HG03039 (cell line): ENCODE measurements at regions not wholly inside any gene's neighbourhood (a gene's known extent, or its start where the extent isn't known, plus 50 kb on each side); places are given as distances from the start of the nearest gene placed in this dataset.
A peak's percentile ranks its signal among the peaks of the same experiment; 100 is the strongest.

Experiments used
- ATAC-seq: cut with Tn5 transposase; IDR thresholded peaks from one replicate; pipeline ENCODE4 v1.9.1; 2021; ENCODE audit warnings: mild to moderate bottlenecking, moderate library complexity; ENCODE audit not compliant: unreplicated experiment

GRCh38 chr2:19810148-19810547 is 91.6 kb downstream of the TTC32 start:
- ATAC-seq = no peak

DNA sequence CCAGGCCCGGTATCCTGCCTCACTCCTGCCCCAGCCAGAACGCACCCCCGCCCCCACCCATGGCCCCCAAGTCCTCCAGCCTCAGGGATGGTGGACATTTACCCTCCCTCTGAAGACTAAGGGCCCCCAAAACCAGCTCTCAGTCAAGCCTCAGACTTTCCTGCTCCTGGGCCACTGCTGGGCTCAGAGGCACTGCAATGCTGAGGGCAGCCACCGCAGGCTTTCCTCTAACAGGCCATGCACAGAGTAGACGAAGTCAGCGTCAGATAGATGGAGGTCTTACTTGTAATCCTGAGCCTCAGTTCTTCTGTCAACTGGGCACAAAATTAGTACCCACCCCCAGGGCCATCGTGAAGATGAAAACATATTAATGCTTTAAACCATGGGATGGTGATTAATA is 92.6 kb downstream of the TTC32 start:
- no peak for ATAC-seq

DNA sequence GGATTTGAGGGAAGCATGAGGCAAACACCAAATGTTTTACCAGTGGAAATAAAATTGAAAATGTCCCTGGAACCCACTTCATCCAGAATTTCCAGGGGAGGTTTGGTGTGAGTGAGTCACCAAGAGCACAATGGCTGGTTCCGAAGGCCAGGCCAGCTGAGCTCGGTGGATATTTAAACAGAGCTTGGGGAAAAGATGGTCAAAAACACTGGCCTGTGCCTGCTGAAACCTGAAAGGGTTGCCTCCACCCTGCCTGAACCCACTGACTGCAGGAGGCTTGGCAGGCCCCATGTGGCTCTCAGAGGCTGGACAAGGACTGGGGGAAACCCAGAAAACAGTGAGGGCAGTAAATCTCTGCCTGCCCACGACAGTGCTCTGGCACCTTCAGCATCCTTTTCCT is 93.9 kb downstream of the TTC32 start:
- no peak for ATAC-seq

DNA sequence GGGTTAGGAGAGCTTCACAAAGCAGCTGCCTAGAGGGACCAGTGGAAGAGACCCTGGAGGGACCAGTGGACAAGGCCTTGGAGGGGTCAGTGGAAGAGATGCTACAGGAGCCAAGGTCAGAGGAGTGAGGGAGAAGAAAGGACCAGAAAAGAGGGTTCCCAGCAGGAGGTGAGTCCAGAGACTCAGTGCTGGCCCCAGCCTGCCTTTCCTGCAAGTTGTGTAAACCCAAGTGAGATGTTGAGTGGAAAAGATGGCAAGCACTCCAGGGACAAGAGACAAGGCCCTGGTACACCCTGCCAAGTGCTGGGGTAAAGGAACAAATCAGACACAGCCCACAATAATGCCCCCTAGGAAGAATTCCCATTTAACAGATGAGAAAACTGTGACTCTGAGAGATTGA is 94.4 kb downstream of the TTC32 start:
- ATAC-seq = no peak

GRCh38 chr2:19806591-19806990 is 95.2 kb downstream of the TTC32 start:
- no peak for ATAC-seq

GRCh38 chr2:19806131-19806530 is 95.7 kb downstream of the TTC32 start:
- no peak for ATAC-seq

GRCh38 chr2:19805266-19805665 is 96.5 kb downstream of the TTC32 start:
- no peak for ATAC-seq

DNA sequence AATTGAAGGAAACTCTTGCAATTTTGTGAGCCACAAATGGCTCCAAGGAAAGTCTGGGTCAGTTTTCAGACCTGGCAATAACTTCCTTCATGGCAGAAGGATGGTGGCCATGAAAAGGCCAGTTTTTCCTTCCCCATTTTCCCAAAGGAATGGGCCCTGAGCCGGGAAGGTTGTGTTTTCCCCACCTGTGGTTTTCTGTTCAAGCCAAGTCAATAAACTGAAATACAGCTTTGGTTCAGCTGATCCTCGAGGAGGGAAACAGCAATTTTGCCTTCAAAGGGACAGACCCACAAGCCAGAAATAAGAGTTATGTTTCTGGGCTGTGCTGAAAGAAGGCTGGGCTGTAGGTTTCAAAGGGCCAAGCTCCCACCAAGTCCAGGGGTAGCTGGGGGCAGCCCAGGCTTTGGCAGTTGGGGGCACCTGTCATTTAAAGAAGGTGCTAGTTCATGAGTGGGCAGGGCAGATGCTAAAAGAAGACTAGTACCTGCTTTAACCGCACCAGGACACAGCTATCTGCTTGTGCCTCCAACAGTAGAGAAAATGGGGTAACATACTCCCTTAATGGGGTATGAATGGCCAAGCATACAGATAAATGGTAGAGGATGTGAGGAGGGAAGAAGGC is 97.0 kb downstream of the TTC32 start:
- ATAC-seq = no peak

GRCh38 chr2:19802086-19802841 is 99.5 kb downstream of the TTC32 start:
- no peak for ATAC-seq

DNA sequence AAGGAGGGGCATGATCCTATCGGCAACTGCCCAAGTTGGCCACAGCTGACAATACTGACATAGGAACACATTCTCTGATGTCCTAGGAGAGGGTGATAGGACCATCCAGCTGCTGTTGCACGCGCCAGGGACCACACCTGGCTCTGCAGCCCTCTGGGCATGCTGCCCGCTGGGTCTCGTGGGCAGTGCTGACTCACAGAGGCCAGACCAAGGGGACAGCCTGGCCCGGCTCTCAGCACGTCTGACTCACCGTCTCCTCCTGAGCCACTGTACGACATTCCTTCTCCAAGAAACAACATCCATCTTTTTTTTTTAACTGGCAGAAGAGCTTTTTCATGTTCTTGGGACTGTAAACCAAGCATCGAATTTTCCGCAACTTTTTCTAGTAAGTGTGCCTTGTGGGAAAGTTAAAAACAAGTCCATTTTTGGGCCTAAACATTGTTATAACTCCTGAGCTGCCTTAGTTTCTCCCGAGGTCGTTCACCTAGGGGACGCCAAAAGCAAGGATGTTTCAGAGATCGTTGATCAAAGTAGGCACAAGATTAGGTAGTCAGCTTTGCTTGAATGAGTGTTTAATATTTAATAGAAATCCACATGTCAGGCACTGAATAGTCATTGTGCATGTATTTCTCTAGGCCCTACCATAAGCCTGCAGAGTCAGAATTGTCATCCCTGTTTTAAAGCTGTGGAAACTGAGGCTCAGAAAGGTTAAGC is 100.3 kb downstream of the TTC32 start:
- no peak for ATAC-seq

- ATAC-seq = no peak
Observed at GRCh38 chr2:19800796-19801195, 101.0 kb downstream of the TTC32 start.

DNA sequence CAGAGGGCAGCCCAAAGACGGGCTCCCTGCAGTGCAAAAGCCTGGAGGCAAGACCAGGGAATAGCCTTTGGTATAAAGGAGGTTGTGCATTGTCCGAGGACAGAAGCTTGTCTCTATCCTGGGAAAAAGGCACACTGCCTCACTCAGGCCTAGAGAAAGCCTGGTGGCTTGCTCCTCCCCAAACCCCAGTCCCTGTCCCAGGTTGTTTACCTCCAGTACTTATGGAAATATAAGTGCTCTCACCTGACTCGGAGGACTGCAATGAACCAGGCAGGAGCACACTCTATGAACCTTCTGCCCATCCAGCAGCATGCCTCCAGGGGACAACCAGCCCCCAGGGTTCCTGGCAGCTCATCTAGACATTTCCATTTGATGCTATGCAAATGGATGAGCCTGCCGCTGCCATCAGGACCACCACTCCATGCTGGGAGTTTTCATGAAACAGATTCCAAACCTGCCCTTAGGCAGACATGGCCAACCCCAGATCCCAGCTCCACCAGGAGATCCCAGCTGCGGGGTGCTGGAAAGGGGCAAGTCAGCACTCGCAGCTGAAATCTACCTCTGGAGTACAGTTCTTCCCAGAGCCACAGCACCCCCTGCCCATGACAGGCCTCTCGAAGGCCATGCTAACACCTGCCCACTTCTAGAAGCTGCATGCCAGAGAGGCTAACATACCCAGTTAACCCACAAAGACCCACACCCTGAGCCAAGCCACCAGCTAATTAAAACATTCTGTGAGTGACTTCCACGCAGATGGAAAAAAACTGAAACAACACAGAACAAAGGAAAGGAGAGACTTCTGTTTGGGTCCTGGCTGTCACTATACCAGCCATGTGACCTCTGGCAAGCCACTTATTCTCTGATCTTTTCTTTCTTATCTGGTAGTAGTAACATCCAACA is 101.7 kb downstream of the TTC32 start:
- ATAC-seq = no peak

GRCh38 chr2:19797871-19798270 is 103.9 kb downstream of the TTC32 start:
- ATAC-seq = no peak

DNA sequence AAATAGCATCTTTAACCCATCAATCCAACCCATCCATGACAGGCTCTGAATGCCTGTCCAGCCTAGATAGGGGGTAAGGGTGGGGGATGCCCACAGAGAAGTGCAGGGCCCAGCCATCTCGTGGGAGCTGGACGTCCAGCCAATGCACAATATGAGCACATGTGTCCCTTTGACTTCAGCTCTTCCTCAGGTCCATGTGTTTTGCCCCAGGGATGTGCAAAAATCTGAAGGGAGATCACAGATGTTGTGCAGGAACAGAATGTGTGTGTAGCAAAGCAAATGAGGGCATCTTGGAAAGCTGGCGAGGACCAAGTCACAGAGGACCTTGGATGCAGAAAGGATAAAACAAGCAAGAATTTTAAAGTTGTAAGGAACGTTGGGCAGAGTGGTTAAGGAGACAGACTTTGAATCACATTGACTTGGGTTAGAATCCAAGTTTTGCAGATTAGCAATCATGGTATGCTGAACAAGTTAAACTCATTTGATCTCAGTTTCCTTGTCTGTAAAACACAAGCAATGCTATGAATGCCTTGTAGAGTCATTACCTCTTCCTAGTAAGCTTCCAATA is 104.5 kb downstream of the TTC32 start:
- no peak for ATAC-seq

DNA sequence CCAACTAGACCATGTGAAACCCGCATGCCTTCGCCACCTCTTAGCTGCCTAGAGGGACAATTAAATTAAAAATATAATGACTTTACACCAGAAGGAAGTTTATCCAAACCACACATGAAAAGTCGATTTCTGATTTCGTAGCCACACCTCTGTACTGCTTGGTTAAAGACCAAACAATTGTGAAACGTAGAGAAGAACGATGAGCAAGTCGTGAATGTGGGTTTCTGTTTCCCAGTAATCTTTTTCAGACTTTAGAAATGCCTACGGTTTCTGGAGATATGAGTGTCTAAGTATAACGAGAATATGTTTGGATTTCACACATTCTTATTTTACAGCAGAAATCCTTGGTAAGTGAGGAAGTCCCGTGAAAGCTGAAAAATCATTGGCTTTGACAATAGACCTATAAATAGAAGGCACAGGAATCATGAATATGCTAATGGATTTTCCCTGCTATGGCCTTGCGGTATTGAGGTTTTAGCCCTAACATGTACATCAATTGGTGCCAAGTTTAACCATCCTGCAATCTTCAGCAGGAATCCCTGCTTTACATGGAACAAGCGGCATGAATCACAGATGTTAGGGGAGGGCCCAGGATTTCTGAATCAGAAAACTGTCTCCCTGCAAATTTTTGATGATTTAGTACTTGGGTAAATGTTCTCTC is 105.6 kb downstream of the TTC32 start:
- no peak for ATAC-seq

GRCh38 chr2:19793132-19793750 is 108.5 kb downstream of the TTC32 start:
- no peak for ATAC-seq

DNA sequence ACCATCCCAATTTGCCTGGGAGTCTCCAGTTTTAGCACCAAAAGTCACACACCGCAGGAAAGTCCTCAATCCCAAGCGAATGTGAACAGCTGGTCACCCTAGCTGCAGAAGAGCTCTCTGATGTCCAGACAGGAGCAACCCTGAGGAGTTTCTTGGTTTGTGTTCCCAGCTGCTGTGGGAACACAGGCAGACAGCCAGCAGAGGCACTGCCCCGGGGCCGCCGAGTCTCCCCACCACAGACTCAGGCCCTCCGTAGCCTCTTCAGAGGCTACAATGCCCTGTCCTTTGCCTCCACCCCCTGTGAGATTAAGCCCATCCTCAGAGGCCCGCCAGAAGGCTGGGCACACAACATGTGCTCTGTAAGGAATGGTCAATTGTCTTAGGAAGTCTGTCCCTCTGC is 111.5 kb downstream of the TTC32 start:
- no peak for ATAC-seq

- ATAC-seq = no peak
Observed at GRCh38 chr2:19787134-19787533, 114.6 kb downstream of the TTC32 start.

DNA sequence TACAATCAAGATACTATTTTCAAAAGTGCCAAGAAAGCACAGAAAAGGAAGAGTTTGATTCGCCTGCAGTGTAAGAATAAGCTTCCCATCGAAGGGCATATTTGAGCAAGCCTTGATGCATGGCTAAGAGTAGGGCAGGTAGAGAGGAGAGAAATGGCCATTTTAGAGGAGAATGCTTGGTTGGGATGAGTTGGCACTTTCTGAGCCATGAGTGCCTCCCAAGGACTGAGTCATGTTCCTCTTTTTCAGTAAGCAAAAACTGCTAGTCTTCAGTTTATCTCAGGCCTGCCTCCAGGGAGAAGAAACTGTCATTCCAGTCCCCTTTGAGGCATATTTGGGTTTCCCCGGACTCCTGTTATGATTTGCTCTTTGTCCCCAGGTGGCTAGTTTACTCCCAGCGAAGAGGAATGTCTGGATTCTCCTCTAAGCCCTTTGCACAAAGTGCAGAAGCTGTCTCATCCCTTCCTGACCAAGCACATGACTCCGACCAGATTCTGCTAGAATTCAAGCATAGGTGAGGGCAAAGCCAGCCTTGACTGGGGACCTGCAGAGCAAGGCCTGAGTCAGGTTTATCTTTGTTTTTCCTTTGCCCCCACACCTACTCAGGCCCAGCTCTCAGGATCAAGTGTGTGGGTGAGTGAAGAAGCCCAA is 115.2 kb downstream of the TTC32 start:
- ATAC-seq = peak; percentile 67
